HAP-1 (cell line): ENCODE measurements at regions not wholly inside any gene's neighbourhood (a gene's known extent, or its start where the extent isn't known, plus 50 kb on each side); places are given as distances from the start of the nearest gene placed in this dataset.

Source experiments
- DNase-seq, 2 experiments: peaks; one replicate each; pipeline ENCODE4 v3.0.0-alpha.2; 2016 to 2020; ENCODE audit warnings: low spot score in 2 of 2
- H3K27me3 ChIP-seq: fragments of 250-450 bp; sonication (Bioruptor Pico); 2 replicates; pipeline ENCODE4 v1.5.1; 2020; ENCODE audit warnings: low read depth, mild to moderate bottlenecking, moderate library complexity
- H3K36me3 ChIP-seq: fragments of 250-450 bp; sonication (Bioruptor Pico); replicated peaks from 2 replicates; pipeline ENCODE4 v1.5.1; 2020; ENCODE audit warnings: mild to moderate bottlenecking
- H3K4me1 ChIP-seq: fragments of 250-450 bp; sonication (Bioruptor Pico); 2 replicates; pipeline ENCODE4 v1.5.1; 2020; ENCODE audit warnings: mild to moderate bottlenecking
- H3K4me3 ChIP-seq: fragments of 250-450 bp; sonication (Bioruptor Pico); 2 replicates; pipeline ENCODE4 v1.5.1; 2020; ENCODE audit warnings: mild to moderate bottlenecking, moderate library complexity
- H3K9me3 ChIP-seq: fragments of 250-450 bp; sonication (Bioruptor Pico); 2 replicates; pipeline ENCODE4 v1.5.1; 2020; ENCODE audit warnings: mild to moderate bottlenecking, moderate library complexity
- in situ Hi-C: fragments of 300-500 bp; cut with MboI; formaldehyde crosslinking; loops from 3 replicates; pipeline ENCODE4 v1.14.3; 2020; ENCODE audit warnings: low sequenced_read_pairs, inconsistent platforms, mixed read lengths

- Histone ChIP-seq H3K27me3 (no peaks in the 10 kb centered on the region), H3K4me3 (no peak overlapping the region), H3K36me3 (no peaks in the 10 kb centered on the region), H3K4me1 (no peaks in the 10 kb centered on the region), H3K9me3 (no peaks in the 10 kb centered on the region)
- in situ Hi-C loops: no loop called here
- DNase-seq: no peak
These were observed 74.5 kb upstream of the FRMD1 start for GRCh38 chr6:168153553-168153952.

DNA sequence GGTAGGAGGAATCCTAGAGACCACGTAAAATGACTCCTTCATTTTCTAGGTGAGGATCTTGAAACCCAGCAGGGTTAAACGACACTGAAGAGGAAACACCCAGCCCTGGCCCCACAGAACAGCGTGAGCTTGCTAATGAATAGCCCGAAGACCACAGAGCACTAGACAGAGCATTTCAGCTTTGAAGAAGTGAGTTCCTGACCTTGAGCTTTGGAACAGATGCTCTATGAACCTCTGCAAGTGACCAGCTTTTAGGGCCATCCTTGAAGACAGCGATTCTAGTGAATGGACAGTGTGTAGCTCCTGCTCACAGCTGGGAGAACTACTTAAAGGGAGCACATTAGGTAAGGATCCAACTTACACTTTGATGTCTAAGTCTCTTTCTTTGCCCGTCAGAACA is 74.0 kb upstream of the FRMD1 start:
- in situ Hi-C loops: no loop called here
- no peaks in the 10 kb centered on the region for H3K36me3 ChIP-seq
- H3K27me3 ChIP-seq: no peaks in the 10 kb centered on the region
- no peaks in the 10 kb centered on the region for H3K4me1 ChIP-seq
- no peak overlapping the region for H3K4me3 ChIP-seq
- H3K9me3 ChIP-seq: no peaks in the 10 kb centered on the region
- no peak for DNase-seq

DNA sequence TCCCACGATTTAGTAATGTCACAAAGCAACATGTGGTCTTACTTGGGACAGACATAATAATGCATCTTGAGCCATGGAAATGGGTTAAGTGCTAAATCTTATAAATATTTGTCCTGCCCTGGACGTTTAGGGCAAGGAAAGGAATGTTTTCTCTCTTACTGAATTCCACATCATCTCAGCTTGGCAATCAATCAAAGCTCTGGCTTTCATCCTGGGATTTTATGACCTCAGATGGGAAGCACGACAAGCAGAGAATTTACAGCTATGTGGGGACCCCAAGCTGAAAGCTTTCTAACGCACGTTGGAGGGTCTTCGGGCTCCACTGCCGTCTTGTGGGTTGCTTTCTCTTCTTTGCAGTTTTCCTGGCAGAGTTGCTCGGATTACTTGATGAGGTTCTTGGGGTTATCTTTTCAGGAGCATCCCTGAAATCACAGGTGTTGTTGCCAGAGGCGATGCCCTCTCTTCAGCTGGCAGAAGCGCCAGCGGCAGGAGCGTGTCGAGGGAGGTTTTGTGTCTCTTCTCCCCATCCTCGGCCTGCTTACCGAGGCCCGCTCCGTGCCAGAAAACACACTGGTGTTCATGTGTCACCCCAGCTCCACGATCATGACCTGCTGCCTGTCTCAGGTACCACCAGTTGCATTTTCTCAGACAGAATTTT is 73.4 kb upstream of the FRMD1 start:
- Histone ChIP-seq H3K4me1 (no peaks in the 10 kb centered on the region), H3K4me3 (no peak overlapping the region), H3K9me3 (no peaks in the 10 kb centered on the region), H3K27me3 (no peaks in the 10 kb centered on the region), H3K36me3 (no peaks in the 10 kb centered on the region)
- no peak for DNase-seq
- in situ Hi-C loops: no loop called here

DNA sequence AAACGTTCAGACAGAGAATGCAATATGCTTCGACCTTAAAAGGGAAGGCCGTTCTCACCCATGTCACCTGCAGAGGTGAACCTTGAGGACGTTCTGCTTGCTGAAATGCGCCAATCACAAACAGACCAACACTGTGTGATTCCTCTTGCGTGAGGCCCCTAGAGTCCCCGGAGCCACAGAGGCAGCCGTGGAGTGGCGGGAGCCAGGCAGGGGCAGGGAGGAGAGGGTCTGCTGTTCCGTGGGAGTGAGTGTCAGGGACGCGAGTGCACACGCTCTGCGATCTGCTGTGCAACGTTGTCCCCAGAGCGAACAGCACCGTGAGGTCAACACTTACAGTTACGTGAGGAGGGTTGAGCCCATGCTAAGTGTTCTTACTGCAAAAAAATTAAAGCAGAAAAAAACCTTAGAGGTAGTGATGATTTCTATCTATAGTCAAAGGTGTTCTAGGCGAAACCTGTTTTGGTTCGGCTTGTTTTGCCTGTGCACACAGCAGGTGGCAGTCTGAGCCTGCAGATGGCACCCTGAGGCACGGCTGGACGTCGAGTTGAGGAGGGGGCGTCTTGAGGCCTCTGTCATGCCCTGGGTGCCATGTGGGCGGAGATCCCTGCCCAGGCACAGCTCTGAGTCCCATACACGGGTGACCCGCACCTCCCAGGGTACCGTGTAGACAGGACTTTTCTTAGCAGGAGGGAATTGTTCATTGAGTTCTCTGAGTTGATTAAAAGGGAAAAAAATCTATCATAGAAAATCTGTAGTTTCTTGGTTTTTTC is 71.7 kb upstream of the FRMD1 start:
- no peaks in the 10 kb centered on the region for H3K9me3 ChIP-seq
- H3K4me1 ChIP-seq: no peaks in the 10 kb centered on the region
- H3K27me3 ChIP-seq: no peaks in the 10 kb centered on the region
- peak in 1 of 2 experiments; percentile 35 for DNase-seq
- H3K36me3 ChIP-seq: no peaks in the 10 kb centered on the region
- no peak overlapping the region for H3K4me3 ChIP-seq
- in situ Hi-C loops: no loop called here

GRCh38 chr6:168149015-168149414 is 70.0 kb upstream of the FRMD1 start:
- no peak for DNase-seq
- Histone ChIP-seq H3K36me3 (no peaks in the 10 kb centered on the region), H3K4me3 (no peak overlapping the region), H3K9me3 (no peaks in the 10 kb centered on the region), H3K27me3 (0 out of 2 replicates have a peak, but pooled peaks cover 4% of the 10 kb centered on the region), H3K4me1 (no peaks in the 10 kb centered on the region)
- in situ Hi-C loops: no loop called here

DNA sequence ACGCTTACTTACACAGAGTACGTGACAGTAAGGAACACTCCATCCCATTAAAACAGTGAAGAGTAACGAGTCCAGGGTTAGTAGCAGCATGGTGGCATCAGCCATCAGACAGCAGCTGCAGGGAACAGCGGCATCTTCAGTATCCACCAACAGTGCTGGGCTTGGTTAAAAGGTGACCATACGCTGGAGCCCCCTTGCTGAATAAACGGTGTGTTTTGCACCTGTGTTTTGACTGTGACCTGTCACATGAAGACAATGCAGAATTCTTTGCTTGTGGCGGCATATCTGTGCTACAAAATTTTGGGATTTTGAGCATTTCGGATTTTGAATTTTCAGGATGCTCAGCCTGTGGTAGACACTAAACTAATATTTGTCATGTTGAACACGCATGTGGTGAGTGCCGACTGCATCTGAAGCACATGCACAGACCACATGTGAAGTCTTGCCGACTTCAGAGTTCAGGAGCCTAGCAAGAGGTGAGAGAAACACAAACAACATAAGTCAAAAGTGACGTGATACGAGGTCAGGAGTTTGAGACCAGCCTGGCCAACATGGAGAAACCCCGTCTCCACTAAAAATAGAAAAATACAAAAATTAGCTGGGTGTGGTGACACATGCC is 69.3 kb upstream of the FRMD1 start:
- H3K27me3 ChIP-seq: 0 out of 2 replicates have a peak, but pooled peaks cover 4% of the 10 kb centered on the region
- in situ Hi-C loops: no loop called here
- DNase-seq: no peak

DNA sequence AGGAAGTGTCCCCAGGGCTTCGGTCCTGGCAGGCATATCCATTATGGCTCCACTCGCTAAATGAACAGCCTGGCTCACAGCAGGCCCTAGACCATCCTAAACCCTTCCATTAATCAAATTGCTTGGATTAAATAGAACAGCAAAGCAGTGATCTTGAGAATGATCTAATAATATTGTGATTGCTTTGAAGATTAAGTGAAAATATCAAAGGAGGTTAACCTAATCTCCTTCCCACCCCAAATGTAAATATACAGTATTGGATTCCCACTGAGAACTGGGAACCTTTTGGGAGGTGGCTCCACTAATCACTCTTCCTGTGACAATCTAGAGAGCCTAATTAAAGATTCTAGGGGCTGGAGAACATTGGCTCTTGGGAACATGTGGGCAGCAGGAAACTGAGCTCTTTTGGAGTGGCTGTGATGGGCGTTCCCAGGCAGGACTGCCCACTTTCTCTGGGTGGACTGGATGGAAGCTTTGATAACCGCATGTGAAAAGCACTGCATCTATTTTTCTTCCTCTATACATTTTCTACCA is 68.3 kb upstream of the FRMD1 start:
- in situ Hi-C loops: no loop called here
- Histone ChIP-seq H3K4me1 (no peaks in the 10 kb centered on the region), H3K9me3 (no peaks in the 10 kb centered on the region), H3K27me3 (0 out of 2 replicates have a peak, but pooled peaks cover 4% of the 10 kb centered on the region), H3K4me3 (no peak overlapping the region), H3K36me3 (no peaks in the 10 kb centered on the region)
- DNase-seq: no peak

More for the DNA sequence above, 69.3 kb upstream of the FRMD1 start:
- Histone ChIP-seq H3K4me1 (no peaks in the 10 kb centered on the region), H3K4me3 (no peak overlapping the region), H3K36me3 (no peaks in the 10 kb centered on the region), H3K9me3 (no peaks in the 10 kb centered on the region)

DNA sequence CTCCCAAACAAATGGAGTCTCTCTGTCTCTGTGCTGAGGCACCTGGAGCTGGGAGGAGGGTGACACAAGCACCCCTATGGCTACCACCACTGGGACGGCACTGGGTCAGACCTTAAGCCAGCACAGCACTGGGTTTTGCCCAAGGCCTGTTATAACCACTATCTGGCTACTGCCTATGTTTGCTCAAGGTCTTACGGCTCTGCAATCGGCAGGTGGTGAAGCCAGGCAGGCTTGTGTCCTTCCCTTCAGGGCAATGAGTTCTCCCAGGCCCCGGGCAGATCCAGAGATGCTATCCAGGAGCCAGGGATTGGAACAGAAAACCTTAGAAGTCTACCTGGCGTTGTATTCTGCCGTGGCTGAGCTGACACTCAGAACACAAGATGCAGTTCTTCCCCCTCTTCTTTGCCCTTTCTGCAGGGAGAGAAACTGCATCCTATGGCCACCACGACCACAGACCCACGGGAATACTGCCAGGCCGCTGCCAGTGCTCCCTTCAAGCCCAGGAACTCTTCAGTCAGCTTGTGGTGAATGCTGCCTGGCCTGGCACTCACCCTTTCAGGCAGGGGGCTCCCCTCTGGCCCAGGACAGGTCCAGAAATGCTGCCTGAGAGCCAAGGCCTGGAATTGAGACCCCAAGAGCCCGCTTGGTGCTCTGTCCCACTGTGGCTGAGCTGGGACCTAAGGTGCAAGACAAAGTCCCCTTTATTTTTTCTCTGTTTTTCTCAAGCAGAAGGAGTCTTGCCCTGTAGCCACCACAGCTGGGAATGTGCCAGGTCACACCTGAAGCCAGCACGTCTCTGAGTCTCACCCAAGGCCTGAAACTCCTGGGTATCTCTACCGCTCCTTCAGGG is 67.0 kb upstream of the FRMD1 start:
- Histone ChIP-seq H3K27me3 (0 out of 2 replicates have a peak, but pooled peaks cover 4% of the 10 kb centered on the region), H3K4me3 (no peak overlapping the region), H3K36me3 (no peaks in the 10 kb centered on the region), H3K4me1 (no peaks in the 10 kb centered on the region), H3K9me3 (no peaks in the 10 kb centered on the region)
- DNase-seq: no peak
- in situ Hi-C loops: no loop called here

DNA sequence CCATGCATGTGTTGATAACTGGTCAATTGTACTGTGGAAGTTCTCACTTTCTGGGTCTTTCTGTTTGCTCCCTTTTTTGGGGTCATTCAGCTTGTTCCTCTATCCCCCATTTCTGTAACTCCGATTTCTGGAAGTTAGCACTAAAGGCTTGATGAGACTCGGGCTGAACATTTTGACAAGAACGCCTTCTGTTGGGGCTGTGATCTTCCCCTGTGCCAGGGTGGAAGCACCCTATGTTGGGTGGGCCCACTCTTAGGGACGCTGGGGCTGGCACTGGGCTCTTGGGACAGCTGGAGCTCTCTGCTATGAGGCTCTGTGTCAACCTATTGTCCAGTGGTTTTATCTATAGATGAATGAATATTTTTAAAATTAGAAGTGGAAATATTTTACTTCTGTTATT is 60.1 kb upstream of the FRMD1 start:
- in situ Hi-C loops: no loop called here
- Histone ChIP-seq H3K27me3 (0 out of 2 replicates have a peak, but pooled peaks cover 3% of the 10 kb centered on the region), H3K36me3 (no peaks in the 10 kb centered on the region), H3K4me1 (no peaks in the 10 kb centered on the region), H3K9me3 (no peaks in the 10 kb centered on the region), H3K4me3 (no peak overlapping the region)
- DNase-seq: no peak

DNA sequence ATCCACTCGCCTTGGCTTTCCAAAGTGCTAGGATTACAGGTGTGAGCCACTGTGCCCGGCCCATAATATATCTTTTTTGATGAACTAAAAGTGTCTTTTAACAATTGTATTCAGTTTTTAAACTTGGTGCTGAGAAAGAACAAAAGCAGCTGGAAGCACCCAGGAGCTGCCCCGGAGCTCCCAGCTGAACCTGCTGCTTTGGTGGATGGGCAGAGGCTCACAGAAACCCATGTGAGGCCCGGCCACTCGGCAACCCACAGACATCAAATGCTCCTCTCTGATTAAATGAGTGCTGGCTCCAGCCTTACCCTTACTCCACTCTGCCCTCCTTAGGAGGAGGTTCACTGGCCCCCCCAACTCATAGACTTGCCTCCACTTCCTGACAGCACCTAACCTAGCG is 59.4 kb upstream of the FRMD1 start:
- 0 out of 2 replicates have a peak, but pooled peaks cover 3% of the 10 kb centered on the region for H3K27me3 ChIP-seq
- in situ Hi-C loops: no loop called here
- no peaks in the 10 kb centered on the region for H3K36me3 ChIP-seq
- H3K4me3 ChIP-seq: no peak overlapping the region
- H3K4me1 ChIP-seq: no peaks in the 10 kb centered on the region
- H3K9me3 ChIP-seq: no peaks in the 10 kb centered on the region
- DNase-seq: no peak

DNA sequence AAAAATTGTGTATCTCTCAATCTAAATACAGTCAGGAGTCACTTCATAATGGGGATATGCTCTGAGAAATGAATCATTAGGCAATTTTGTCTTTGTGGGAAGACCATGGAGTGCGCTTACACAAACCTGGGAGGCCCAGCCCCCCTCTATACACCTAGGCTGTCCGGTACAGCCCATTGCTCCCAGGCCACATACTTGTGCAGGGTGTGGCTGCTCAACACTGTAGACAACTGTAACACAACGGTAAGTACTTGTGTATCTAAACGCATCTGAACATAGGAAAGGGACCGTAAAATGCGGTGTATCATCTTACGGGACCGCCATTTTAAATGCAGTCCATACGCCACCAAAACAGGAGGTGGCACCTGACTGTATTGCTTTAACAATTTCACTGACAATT is 58.0 kb upstream of the FRMD1 start:
- Histone ChIP-seq H3K4me3 (no peak overlapping the region), H3K36me3 (no peaks in the 10 kb centered on the region), H3K9me3 (no peaks in the 10 kb centered on the region), H3K4me1 (no peaks in the 10 kb centered on the region), H3K27me3 (0 out of 2 replicates have a peak, but pooled peaks cover 3% of the 10 kb centered on the region)
- no peak for DNase-seq
- in situ Hi-C loops: no loop called here

DNA sequence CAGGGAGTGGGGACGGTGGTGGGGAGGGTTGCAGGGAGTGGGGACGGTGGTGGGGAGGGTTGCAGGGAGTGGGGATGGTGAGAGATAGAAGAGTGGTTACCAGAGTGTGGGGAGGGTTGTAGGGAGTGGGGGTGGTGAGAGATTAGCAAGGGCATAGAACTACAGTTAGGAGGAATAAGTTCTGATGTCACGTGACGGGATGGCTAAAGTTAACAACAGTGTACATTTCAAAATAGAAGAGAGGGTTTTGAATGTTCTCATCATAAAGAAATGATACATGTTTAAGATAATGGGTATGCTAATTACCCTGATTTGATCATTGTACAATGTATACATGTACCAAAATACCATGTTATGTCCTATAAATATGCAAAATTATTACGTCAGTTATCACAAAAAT is 57.6 kb upstream of the FRMD1 start:
- Histone ChIP-seq H3K27me3 (0 out of 2 replicates have a peak, but pooled peaks cover 3% of the 10 kb centered on the region), H3K4me1 (no peaks in the 10 kb centered on the region), H3K36me3 (no peaks in the 10 kb centered on the region), H3K9me3 (no peaks in the 10 kb centered on the region), H3K4me3 (no peak overlapping the region)
- DNase-seq: no peak
- in situ Hi-C loops: no loop called here

DNA sequence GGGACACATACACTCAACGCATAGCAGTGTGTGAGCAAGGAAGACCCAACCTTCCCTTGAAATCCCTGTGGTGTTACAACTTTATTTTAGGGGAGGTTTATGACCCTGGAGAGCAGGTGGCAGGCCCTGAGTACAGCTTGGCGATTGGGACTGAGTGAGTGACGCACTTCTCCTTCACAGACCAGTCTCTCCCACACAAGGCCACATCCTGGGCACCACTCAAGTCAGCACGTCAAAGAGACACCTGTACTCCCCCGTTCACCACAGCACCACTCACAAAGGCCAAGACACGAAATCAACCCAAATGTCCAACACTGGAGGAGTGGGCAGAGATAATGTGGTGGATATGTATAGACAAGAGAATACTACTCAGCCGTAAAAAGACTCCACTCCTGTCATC is 57.0 kb upstream of the FRMD1 start:
- Histone ChIP-seq H3K4me3 (no peak overlapping the region), H3K27me3 (0 out of 2 replicates have a peak, but pooled peaks cover 3% of the 10 kb centered on the region), H3K4me1 (no peaks in the 10 kb centered on the region), H3K36me3 (no peaks in the 10 kb centered on the region), H3K9me3 (no peaks in the 10 kb centered on the region)
- no peak for DNase-seq
- in situ Hi-C loops: no loop called here
